ENCODE measurements at regions not wholly inside any gene's neighbourhood (a gene's known extent, or its start where the extent isn't known, plus 50 kb on each side); places are given as distances from the start of the nearest gene placed in this dataset.

DNA sequence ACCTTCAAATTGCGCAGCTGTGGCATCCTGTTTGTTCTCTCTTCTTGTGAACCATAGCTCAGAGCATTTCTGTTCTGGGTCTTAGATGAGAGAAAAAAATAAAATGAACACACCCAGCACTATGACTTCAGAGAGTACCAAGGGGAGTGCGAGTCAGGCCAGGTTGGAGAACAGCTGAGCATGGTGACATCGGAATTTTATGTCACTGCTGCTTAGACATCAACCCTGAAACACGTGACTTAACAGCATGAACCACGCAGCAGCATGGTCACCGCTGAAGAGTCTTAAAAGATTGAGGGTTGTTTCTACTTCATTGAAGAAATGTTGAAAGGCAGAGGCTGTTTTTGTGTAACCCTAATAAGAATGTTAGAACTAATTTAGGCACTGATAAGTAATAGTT, 288.8 kb upstream of the SOX11 start:
- no peak for DNase-seq (ENCODE audit: low spot score)

DNA sequence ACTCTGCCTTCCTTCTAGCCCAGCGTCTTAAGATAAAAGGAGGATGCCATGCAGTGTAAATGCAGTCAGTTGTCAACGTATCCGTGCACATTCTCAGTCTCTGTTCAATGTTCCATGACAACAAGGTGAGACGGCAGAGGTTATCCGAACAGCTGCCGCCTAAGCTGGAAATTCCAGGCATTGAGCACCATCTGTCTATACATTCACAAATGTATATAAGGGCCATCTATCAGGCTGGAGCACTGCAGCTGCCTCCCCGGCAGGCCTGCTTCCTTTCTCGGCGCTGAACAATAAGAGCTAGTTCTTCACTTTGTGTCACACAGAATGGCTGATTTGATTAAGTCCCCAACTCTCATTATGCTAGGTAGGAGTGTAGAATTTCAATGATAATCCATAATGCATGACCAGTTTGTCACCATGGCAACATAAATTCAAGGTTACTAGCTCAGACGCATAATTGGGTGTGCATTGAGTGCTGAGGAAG, 282.2 kb upstream of the SOX11 start:
- no peak for DNase-seq (ENCODE audit: low spot score)

DNA sequence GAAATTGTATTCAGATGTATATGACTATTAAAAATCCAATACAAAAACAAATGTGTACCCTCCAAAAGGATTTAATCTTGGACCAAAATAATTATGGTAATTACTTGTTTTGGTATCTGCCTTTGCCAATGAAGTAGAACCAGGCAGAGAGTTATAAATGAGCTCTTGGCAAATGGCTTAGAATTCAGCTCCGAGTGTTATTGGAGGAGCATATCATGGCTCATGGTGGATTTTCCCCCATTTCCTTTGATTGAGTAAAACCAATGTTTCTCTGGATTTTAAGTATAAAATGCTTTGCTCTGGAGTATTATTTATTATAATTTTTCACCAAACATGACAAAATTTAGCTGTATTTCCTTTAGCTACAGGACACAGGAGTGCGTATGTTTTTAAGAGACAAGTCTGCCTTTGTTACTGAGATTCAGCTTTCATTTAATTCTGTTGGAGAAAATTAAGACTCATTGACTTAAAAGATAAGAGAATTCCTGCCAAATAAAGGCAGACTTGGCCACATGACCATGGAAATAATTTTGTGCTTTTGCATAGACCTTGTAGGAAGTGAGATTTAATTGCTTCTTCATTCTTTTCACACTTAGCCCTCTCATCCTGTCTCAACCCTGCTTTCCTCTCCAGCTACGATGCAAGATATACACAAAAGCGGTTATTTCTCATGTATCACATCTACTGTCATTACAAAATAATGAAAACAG, 281.0 kb upstream of the SOX11 start:
- no peak for DNase-seq (ENCODE audit: low spot score)

DNA sequence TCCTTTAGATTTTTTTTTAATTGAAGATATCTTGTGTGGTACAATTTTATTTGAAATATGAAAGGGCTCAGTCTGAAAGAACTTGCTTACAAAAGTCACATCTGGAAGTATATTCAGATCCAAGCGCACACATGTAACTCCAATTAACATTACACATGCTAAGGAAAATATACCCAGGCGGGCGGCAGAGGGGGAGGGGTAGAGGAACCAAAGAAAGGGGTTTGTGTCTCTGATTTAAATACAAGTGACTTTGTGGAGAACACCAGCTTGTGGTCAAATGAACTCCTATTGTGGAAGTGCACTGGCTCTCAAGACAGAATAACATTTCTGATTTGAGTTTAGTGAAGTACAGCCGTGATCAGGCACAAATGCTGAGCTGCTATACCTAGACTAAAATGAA, 280.2 kb upstream of the SOX11 start:
- DNase-seq (ENCODE audit: low spot score), result no peak

DNA sequence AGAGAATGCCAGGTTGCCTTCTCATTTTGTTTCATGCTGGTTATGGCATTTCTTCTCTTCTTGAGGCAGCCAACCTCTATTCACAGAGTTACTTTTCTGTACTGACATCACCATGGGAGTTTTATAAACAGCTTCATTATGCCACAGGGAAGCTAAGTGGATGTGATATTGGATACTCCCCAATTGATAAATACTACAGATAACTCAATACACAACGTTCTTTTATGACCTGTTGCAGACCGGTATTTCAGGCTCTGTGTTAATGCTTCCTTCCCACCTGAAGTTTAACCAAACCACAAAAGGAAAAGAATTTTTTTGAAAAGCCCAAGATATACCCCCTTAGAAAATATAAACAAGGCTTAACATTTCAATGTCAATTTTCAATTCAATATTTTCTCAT, 258.3 kb upstream of the SOX11 start:
- no peak for DNase-seq (ENCODE audit: low spot score)

DNA sequence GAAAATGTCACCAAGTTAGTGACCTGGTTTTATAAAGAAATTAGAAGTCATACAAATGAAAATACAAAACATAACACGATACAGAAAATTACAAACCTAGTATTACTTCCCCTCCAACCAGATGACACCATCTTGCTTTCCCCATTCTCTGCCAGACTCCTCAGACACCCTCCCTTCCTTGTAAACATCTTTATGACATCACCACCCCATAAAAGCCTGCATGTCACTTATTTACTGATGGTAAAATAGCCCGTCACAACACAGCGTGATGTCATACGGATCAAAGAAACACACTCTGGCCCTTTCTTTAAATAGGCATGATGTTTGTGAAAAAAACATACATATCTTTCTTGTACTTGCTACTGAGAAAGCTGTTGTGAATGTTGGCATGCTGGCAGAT, 254.8 kb upstream of the SOX11 start:
- DNase-seq (ENCODE audit: low spot score), result no peak

DNA sequence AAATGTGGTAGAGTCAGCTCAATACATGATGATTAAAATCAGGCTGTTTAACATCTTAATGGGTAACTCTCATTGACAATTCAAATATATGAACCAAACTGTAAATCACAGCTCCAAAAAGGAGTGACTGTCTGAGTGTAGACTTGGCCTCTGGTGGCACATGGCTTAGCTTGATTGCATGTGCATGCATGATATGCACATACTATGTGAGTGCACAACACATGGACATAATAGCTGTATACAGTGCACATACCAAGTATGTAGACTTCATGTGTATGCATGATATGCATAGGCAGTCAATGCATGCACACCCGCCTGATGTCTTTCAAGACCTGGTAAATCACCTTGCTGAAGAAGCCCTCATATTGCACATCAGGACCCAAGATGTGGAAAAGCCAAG, 252.0 kb upstream of the SOX11 start:
- DNase-seq (ENCODE audit: low spot score), result no peak

DNA sequence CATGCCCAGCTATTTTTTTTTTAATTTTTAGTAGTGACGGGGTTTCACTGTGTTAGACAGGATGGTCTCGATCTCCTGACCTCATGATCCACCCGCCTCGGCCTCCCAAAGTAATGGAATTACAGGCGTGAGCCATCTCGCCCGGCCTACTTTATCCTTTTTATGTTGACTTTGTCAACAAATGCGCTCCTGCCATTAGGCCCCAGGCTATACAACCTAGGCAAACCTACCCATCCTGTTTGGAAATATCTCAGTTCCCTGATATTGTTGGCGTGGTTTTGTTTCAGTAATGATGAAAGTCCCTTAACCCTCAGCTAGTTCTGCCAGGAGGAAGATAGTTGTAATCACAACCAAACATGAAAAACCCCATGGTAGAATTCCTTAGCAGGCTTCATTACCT, 249.4 kb upstream of the SOX11 start:
- no peak for DNase-seq (ENCODE audit: low spot score)

DNA sequence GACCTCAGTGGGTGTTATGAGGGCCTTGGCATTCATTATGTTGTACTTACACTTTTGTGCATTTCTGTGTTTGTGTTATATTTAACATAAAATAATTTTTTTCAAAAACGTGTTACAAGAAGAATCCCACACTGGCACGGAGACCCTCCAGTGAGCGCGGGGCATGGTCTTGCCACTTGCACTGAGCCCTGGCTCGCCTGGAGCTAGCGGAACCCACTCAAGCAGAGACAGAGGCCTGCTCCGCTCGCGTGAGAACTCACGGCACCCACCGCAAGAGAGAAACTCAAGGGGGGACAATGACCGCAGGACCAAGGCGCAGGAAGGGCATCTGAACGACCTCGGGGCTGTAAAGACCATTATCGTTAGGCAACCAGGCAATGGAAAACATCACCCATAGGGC, 248.0 kb upstream of the SOX11 start:
- DNase-seq (ENCODE audit: low spot score), result no peak

DNA sequence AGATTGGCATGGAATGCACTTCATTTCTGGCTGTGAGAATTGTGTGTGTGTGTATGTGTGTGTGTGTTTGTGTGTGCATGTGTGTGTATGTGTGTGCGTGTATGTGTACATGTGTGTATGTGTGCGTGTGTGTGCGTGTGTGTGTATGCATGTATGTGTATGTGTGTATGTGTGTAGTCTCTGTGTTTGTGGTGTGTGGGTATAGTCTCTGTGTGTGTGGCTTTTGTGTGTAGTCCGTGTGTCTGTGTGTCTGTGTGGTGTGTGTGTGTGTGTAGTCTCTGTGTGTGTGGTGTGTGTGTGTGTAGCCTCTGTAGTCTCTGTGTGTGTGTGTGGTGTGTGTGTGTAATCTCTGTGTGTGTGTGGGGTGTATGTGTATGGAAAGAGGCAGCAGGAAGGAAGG, 247.3 kb upstream of the SOX11 start:
- no peak for DNase-seq (ENCODE audit: low spot score)

DNA sequence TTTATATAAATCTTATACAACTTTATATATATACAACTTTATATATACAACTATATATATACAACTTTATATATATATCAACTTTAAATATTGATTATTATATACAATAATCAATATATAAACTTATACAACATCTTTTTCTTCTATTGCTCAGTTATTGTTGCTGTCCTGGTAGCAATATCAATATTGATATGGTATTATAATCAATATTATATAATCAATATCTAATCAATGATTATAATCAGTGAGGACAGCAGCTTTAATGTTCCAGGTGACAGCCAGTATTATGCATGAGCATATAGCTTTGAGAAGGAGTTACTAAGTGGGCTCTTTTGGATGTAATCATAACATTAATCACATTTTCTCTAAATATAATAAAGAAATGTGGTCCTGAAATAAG, 242.3 kb upstream of the SOX11 start:
- no peak for DNase-seq (ENCODE audit: low spot score)

DNA sequence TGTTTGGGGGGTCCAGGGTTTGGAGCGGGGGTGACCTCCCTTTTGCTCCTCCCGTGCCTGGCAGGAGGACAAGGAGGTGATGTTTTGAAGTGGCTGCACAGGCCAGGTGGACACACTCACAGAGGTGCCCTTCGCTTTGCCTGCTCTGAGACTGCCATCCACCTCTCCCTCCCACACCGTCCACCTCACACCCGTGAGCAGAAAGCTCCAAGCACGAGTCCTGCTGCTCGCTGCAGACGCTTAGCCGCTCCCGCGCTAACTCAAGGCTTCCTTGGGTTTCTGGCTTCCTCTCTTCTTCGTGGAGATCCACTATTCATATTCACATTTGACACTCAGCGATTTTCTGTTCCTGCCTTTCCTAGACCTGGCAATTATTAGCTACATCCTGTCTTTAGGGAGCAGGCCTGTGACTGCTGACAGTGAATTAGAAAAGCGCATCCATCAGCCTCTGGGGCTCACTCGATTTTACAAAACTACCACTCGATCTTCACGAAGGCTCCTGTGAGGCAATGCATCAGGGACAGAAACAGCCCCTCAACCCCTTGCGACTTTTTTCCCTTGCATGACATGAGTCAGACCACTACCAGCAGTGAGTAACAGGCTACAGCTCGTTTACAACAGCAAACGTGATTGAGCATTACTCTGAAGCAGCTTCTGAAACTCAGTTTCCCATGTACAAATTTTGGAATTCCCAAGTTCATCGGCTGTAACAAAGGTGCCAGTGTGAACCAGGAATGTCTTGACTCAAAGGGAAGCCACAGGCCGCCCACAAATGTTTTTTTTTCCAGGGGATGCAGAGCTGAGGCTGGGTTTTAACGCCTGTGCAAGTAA, 238.7 kb upstream of the SOX11 start:
- DNase-seq (ENCODE audit: low spot score), result no peak

DNA sequence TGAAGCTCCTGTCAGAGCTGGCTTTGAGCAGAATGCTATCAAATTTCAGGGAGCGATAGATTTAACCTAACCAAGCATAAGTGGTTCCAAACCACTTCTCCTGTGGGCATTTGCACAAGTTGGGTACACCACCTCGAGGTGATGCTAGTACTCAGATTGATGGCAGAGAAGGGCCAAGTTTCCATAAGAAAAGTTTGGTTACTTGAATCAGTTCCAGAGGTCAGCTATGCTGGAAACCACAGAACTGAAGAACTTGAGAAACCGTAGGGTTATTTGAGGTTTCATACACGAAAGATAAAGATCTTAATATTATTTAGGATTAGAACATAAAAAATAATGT, 238.2 kb upstream of the SOX11 start:
- no peak for DNase-seq (ENCODE audit: low spot score)

DNA sequence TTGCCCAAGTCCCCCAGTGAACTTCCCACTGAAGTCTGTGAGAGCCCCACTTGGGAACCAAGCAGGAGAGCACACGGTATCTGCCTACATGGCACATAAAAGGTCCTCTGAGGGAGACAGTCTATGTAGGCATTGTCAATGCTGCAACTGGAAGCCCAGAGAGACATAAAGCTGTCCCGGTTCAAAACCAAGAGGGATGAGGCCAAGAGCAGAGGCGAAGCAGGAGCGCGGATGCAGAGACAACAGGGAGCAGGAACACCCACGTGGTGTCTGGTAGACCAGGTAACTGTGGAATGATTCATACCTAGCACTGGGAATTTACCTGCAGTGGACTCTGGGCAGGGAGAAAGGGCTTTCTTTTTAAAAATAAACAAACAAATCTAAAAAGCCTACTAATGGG, 233.1 kb upstream of the SOX11 start:
- DNase-seq (ENCODE audit: low spot score), result no peak

DNA sequence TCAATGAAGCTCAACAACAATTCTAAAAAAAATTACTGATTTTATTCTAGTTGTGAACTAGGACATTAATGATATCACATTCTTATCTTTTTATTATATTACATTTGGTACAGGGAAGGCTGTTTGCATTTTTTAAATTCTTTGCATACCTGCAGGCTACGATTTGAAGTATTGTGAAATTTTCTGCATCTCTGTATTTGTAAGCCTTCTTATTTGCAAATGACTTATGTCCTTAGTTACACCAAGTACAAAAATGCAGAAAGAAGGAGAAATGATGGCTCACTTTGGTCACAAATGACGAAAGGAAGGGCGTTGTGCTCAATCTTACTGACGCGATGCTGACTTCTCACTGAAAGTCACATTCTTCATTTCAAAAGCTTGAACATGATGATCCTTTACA, 227.5 kb upstream of the SOX11 start:
- DNase-seq (ENCODE audit: low spot score), result no peak

DNA sequence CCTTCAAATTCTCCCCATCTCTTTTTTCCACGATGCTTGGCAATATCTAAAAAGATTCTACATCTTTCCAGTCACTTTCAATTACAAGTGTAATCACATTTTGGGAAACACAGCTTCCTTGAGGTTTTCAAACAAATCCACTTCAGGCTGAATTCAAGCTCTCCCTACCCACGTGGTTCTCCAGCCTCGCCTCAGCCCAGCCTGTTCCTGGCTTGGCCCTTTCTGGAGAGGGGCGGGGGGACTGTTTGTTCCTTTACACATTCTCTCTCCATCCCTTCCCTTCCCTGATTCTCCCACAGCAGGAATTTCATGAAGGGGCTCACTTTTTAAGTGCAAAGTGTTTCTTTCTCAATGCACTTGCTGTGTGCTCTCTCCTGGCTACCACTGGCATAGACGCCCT, 226.3 kb upstream of the SOX11 start:
- no peak for DNase-seq (ENCODE audit: low spot score)

DNA sequence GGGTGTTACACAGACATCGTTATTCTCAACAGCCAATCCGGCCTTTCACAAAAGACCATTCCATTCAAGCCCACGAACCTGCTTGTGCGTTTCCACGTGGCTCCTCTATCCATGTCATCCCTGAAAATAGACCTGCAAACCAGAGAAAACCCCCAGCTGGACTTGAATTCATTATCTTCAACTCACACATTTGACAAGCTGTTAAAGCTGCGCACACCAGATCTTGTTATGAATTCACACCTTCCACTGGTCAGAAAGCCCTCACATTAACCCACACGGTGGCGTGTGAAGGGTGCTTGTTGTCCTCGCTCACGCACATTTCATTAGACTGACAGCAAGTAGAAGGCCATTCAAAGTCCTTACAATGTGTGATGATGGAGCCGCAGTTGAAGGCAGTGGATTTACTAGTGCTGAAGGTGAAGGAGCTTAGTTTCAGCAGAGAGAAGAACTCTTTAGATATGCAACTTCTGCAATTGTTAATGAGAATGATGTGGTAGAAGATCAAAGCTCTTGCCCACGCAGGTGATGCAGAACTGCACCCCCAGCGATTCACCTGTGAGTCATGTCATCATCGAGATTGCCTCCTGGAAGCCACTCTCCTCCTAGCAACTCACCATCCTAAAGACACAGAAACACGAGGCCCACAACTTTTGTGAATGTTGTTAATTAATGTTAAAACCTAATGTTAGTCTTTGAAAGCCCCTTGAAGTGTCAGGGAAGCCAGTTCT, 224.8 kb upstream of the SOX11 start:
- DNase-seq (ENCODE audit: low spot score), result no peak

DNA sequence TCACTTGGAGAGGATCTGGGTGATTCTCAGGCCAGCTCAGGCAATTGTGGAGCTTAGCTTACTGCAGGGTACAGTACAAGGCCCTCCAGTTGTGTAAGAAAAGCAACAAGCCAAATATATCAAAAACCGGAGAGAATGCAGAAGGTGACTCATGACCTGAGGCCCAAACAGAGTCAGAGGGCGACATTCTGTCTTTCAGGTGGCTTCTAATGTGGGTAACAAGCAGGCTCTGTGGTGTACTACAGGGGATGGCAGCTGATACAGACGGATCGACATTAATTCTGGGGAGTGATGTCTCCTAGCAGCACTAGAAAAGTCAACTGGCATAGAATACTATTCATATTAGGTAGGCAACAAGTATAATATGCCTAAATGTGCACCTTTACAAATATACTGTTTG, 219.5 kb upstream of the SOX11 start:
- no peak for DNase-seq (ENCODE audit: low spot score)

DNA sequence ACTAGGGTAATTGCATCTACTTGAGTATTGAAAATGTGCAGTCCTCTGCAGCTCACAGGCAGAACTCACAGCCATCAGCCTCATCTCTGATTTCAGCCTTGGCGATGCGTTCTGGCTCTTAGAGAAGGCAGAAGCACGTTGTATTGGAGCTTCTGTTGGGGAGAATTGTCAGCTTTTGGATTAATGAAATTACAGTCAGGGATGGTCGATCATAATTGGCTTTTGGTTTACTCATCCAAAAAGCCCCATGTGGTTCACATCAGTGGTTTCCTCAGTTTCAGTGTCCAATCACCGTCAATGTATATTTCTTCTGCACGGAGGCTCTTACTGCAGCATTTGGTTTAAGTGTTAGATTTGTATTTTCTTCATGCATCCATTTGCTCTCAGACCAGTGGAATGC, 218.5 kb upstream of the SOX11 start:
- no peak for DNase-seq (ENCODE audit: low spot score)

DNA sequence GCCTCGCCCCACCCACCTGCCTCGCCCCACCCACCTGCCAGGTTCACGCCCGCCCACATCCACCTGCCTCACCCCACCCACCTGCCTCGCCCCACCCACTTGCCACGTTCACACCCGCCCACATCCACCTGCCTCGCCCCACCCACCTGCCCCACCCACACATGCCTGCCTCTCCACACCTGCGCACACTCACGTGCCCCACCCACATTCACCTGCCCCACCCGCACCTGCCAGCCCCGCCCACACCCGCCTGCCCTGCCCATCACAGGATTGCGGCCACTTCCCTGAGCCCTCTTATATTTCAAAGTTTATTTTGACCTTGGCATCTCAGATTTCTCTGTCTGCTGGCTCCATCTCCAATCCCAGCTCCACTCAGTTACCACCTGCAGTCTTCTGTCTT, 217.5 kb upstream of the SOX11 start:
- DNase-seq (ENCODE audit: low spot score), result no peak

DNA sequence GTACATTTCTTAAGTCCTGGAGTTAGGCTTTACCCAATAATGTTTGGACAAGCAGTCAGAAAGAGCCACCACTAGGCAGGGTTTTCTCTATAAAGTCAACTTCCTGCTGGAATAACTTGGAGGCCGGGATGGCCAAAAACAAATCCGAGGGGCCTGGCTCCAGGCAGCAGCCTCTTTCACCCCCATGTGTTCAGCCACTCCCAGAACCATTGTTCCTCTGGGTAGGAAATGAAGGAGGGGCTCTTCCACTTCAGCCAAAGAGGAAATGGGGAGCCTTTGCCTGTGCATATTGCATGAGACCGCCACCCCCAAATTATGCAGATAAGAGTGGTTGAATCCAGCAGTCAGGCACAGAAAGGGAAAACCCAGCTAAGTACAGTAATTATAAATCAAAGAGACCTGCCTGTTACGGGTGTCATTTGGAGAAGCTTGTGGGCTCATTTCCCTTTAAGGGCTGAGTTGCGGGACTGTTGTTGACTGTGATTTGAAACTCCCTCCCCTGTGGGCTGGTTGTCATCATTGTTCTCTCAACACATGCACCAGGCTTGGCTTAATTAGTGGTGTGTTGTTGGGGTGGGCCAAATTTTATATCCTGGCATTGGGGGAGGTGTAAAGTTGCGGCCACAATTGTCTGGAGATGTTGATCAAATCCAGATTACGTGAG, 212.8 kb upstream of the SOX11 start:
- no peak for DNase-seq (ENCODE audit: low spot score)

DNA sequence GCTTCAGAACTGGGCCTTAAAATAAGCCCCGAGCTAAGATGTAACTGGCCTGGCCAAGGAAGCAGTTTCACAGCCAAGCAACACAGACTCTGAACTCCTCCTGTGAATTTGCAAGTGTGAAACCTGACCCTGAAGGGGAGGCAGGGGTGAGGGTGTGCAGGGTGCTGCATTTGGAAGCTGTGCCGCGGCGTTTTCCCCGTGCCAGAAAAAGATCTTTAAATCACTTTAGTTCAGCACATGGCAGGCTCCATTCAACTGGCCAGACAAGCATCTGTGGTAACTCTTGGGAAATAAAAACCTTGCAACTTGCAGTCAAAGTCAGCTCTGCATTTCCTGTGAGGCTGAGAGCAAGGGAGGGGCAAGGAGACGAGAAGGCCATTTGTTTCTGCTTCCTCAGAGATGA, 209.3 kb upstream of the SOX11 start:
- no peak for DNase-seq (ENCODE audit: low spot score)

DNA sequence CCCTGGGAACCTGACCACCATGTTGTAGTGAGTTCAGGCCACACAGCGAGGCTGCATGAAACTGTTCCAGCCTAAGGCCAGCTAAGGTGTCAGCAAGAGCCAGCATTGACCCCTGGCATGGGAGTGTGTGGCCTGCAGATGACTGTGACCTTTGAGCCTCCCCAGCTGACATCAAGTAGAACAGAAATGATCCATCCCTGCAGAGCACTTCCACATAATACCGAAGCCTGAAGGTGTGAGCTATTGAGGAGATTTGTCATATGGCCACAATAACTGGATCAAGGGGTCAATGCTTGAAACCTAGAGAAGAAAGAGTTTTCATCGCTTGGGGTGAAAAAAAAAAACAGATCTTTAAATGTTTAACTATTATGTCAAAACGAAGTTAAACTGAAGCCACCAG, 207.3 kb upstream of the SOX11 start:
- DNase-seq (ENCODE audit: low spot score), result no peak

Data from HuH-7.5 (cell line).